Activated T-helper 1 cell treated with anti-CD3 and anti-CD28 coated beads, Interleukin-12 subunit alpha, Interleukin-12 subunit beta, Interleukin-2, Interleukin-4 antibody, amounts not matched to agents 30 ng/mL and 10 ng/mL and 1 ng/mL, durations not matched to agents 14 hours and 24 hours and 36 hours (primary cell): ENCODE measurements at regions not wholly inside any gene's neighbourhood (a gene's known extent, or its start where the extent isn't known, plus 50 kb on each side); places are given as distances from the start of the nearest gene placed in this dataset.

Experiments used
- DNase-seq: peaks from one replicate; pipeline ENCODE4 v3.0.0; 2021; ENCODE audit warnings: low spot score
- H3K27ac Mint-ChIP-seq: one replicate; pipeline ENCODE4 v1.8.0; 2021; ENCODE audit warnings: mild to moderate bottlenecking, mixed read lengths
- H3K27me3 Mint-ChIP-seq: one replicate; pipeline ENCODE4 v1.8.0; 2022; ENCODE audit warnings: mild to moderate bottlenecking, moderate library complexity, mixed read lengths; ENCODE audit not compliant: insufficient read depth
- H3K36me3 Mint-ChIP-seq: one replicate; pipeline ENCODE4 v1.8.0; 2021; ENCODE audit warnings: low read depth, mixed read lengths
- H3K4me1 Mint-ChIP-seq: one replicate; pipeline ENCODE4 v1.8.0; 2021; ENCODE audit warnings: low read depth, mixed read lengths
- H3K4me3 Mint-ChIP-seq: one replicate; pipeline ENCODE4 v1.8.0; 2021; ENCODE audit warnings: mild to moderate bottlenecking, moderate library complexity, mixed read lengths
- H3K9me3 Mint-ChIP-seq: one replicate; pipeline ENCODE4 v1.8.0; 2021; ENCODE audit warnings: mixed read lengths
- intact Hi-C: fragments of 100-400 bp; cut with micrococcal nuclease; formaldehyde crosslinking; loops from one replicate; pipeline ENCODE4 v1.15.1; 2024

- H3K9me3 Mint-ChIP-seq = no peaks in the 10 kb centered on the region
- H3K4me3 Mint-ChIP-seq = no peak overlapping the region
- DNase-seq = no peak
- H3K27ac Mint-ChIP-seq = no peak overlapping the region
- H3K4me1 Mint-ChIP-seq = no peaks in the 10 kb centered on the region
- intact Hi-C loops = no loop called here
- H3K27me3 Mint-ChIP-seq = no peaks in the 10 kb centered on the region
- H3K36me3 Mint-ChIP-seq = no peaks in the 10 kb centered on the region
These were observed 100.2 kb upstream of the NAALADL2 start for GRCh38 chr3:174758943-174759342.

GRCh38 chr3:174767406-174767805 lies 91.7 kb upstream of the NAALADL2 start:
- no peaks in the 10 kb centered on the region for H3K4me1 Mint-ChIP-seq
- no peak for DNase-seq
- H3K27me3 Mint-ChIP-seq = no peaks in the 10 kb centered on the region
- H3K27ac Mint-ChIP-seq = no peak overlapping the region
- intact Hi-C loops = no loop called here
- no peak overlapping the region for H3K4me3 Mint-ChIP-seq
- no peaks in the 10 kb centered on the region for H3K36me3 Mint-ChIP-seq
- no peaks in the 10 kb centered on the region for H3K9me3 Mint-ChIP-seq

- Mint-ChIP-seq H3K4me3 (no peak overlapping the region), H3K27me3 (no peaks in the 10 kb centered on the region), H3K9me3 (no peaks in the 10 kb centered on the region), H3K4me1 (no peaks in the 10 kb centered on the region), H3K27ac (no peak overlapping the region), H3K36me3 (no peaks in the 10 kb centered on the region)
- intact Hi-C loops = no loop called here
- no peak for DNase-seq
These were observed 91.2 kb upstream of the NAALADL2 start for GRCh38 chr3:174767853-174768382.

GRCh38 chr3:174769171-174769570 lies 90.0 kb upstream of the NAALADL2 start:
- H3K4me3 Mint-ChIP-seq = no peak overlapping the region
- H3K27me3 Mint-ChIP-seq = no peaks in the 10 kb centered on the region
- H3K36me3 Mint-ChIP-seq = no peaks in the 10 kb centered on the region
- no peaks in the 10 kb centered on the region for H3K4me1 Mint-ChIP-seq
- H3K27ac Mint-ChIP-seq = no peak overlapping the region
- intact Hi-C loops = no loop called here
- H3K9me3 Mint-ChIP-seq = no peaks in the 10 kb centered on the region
- DNase-seq = no peak

GRCh38 chr3:174775603-174776002 lies 83.5 kb upstream of the NAALADL2 start:
- Mint-ChIP-seq H3K27me3 (no peaks in the 10 kb centered on the region), H3K27ac (no peak overlapping the region), H3K36me3 (no peaks in the 10 kb centered on the region), H3K9me3 (no peaks in the 10 kb centered on the region), H3K4me1 (no peaks in the 10 kb centered on the region), H3K4me3 (no peak overlapping the region)
- intact Hi-C loops = no loop called here
- no peak for DNase-seq

- intact Hi-C loops = no loop called here
- no peaks in the 10 kb centered on the region for H3K9me3 Mint-ChIP-seq
- DNase-seq = no peak
- no peak overlapping the region for H3K4me3 Mint-ChIP-seq
- H3K27ac Mint-ChIP-seq = no peak overlapping the region
- H3K4me1 Mint-ChIP-seq = no peaks in the 10 kb centered on the region
- no peaks in the 10 kb centered on the region for H3K36me3 Mint-ChIP-seq
- no peaks in the 10 kb centered on the region for H3K27me3 Mint-ChIP-seq
These were observed 83.0 kb upstream of the NAALADL2 start for GRCh38 chr3:174776123-174776522.

- intact Hi-C loops = no loop called here
- Mint-ChIP-seq H3K27ac (no peak overlapping the region), H3K9me3 (no peaks in the 10 kb centered on the region), H3K4me3 (no peak overlapping the region), H3K27me3 (no peaks in the 10 kb centered on the region), H3K36me3 (no peaks in the 10 kb centered on the region), H3K4me1 (no peaks in the 10 kb centered on the region)
- DNase-seq = no peak
These were observed 82.5 kb upstream of the NAALADL2 start for GRCh38 chr3:174776636-174777035.

GRCh38 chr3:174777813-174778212 lies 81.3 kb upstream of the NAALADL2 start:
- H3K27ac Mint-ChIP-seq = no peak overlapping the region
- H3K27me3 Mint-ChIP-seq = no peaks in the 10 kb centered on the region
- intact Hi-C loops = no loop called here
- H3K9me3 Mint-ChIP-seq = peaks cover under 1% of the 10 kb centered on the region
- DNase-seq = no peak
- no peaks in the 10 kb centered on the region for H3K4me1 Mint-ChIP-seq
- no peaks in the 10 kb centered on the region for H3K36me3 Mint-ChIP-seq
- H3K4me3 Mint-ChIP-seq = no peak overlapping the region

GRCh38 chr3:174783502-174783901 lies 75.6 kb upstream of the NAALADL2 start:
- H3K4me3 Mint-ChIP-seq = no peak overlapping the region
- no peaks in the 10 kb centered on the region for H3K36me3 Mint-ChIP-seq
- intact Hi-C loops = no loop called here
- H3K4me1 Mint-ChIP-seq = no peaks in the 10 kb centered on the region
- peaks cover 6% of the 10 kb centered on the region for H3K9me3 Mint-ChIP-seq
- DNase-seq = no peak
- H3K27me3 Mint-ChIP-seq = no peaks in the 10 kb centered on the region
- no peak overlapping the region for H3K27ac Mint-ChIP-seq

GRCh38 chr3:174784206-174784934 lies 74.8 kb upstream of the NAALADL2 start:
- no peak overlapping the region for H3K27ac Mint-ChIP-seq
- no peaks in the 10 kb centered on the region for H3K27me3 Mint-ChIP-seq
- H3K4me1 Mint-ChIP-seq = no peaks in the 10 kb centered on the region
- H3K4me3 Mint-ChIP-seq = no peak overlapping the region
- DNase-seq = no peak
- H3K9me3 Mint-ChIP-seq = peaks cover 6% of the 10 kb centered on the region
- H3K36me3 Mint-ChIP-seq = no peaks in the 10 kb centered on the region
- intact Hi-C loops = no loop called here

GRCh38 chr3:174786825-174787224 lies 72.3 kb upstream of the NAALADL2 start:
- intact Hi-C loops = no loop called here
- Mint-ChIP-seq H3K4me1 (no peaks in the 10 kb centered on the region), H3K9me3 (peaks cover 6% of the 10 kb centered on the region), H3K27ac (no peak overlapping the region), H3K36me3 (no peaks in the 10 kb centered on the region), H3K27me3 (no peaks in the 10 kb centered on the region), H3K4me3 (no peak overlapping the region)
- no peak for DNase-seq

GRCh38 chr3:174791161-174791560 lies 68.0 kb upstream of the NAALADL2 start:
- Mint-ChIP-seq H3K27ac (no peak overlapping the region), H3K27me3 (no peaks in the 10 kb centered on the region), H3K9me3 (no peaks in the 10 kb centered on the region), H3K4me1 (no peaks in the 10 kb centered on the region), H3K4me3 (no peak overlapping the region), H3K36me3 (no peaks in the 10 kb centered on the region)
- intact Hi-C loops = no loop called here
- DNase-seq = no peak

- Mint-ChIP-seq H3K27ac (no peak overlapping the region), H3K4me1 (no peaks in the 10 kb centered on the region), H3K4me3 (no peak overlapping the region), H3K36me3 (no peaks in the 10 kb centered on the region), H3K9me3 (peaks cover 5% of the 10 kb centered on the region), H3K27me3 (no peaks in the 10 kb centered on the region)
- intact Hi-C loops = no loop called here
- DNase-seq = no peak
These were observed 66.3 kb upstream of the NAALADL2 start for GRCh38 chr3:174792864-174793263.
